ENCODE measurements at regions not wholly inside any gene's neighbourhood (a gene's known extent, or its start where the extent isn't known, plus 50 kb on each side); places are given as distances from the start of the nearest gene placed in this dataset.
"Not testable (repeated sequence)": the region's sequence is repeated elsewhere in the genome, so short reads cannot be mapped to it uniquely, and the experiment has no call there.

GRCh38 chr22:15772337-15772736 is 82.5 kb downstream of the POTEH start:
- H3K9me3 ChIP-seq; H3K27me3 ChIP-seq; H3K4me3 ChIP-seq; DNase-seq; H3K36me3 ChIP-seq (ENCODE audit: low read depth, missing control alignments); H3K4me1 ChIP-seq; intact Hi-C loops (cut with DNase I; ENCODE audit: low total_unique reads): not testable (repeated sequence)
- H3K27ac ChIP-seq, result peak overlapping the region in 1 of 2 donors; percentile 53
- WGBS, 2 donors, result 53 to 69% methylated on average over 2 to 3 of the region's 3 CpGs

- H3K27ac ChIP-seq; DNase-seq; H3K9me3 ChIP-seq; intact Hi-C loops (cut with DNase I; ENCODE audit: low total_unique reads); H3K4me1 ChIP-seq; H3K36me3 ChIP-seq (ENCODE audit: low read depth, missing control alignments); H3K27me3 ChIP-seq; H3K4me3 ChIP-seq: not testable (repeated sequence)
- 54% methylated on average over 4 of the region's 7 CpGs; no CpG with 5 or more reads in 1 of the 2 donors for whole genome bisulfite sequencing, 2 donors
These were observed 85.3 kb downstream of the POTEH start for GRCh38 chr22:15775118-15775517.

GRCh38 chr22:15775670-15776669 is 86.1 kb downstream of the POTEH start:
- H3K4me3 ChIP-seq; H3K27me3 ChIP-seq; H3K27ac ChIP-seq; H3K36me3 ChIP-seq (ENCODE audit: low read depth, missing control alignments); intact Hi-C loops (cut with DNase I; ENCODE audit: low total_unique reads); H3K9me3 ChIP-seq; H3K4me1 ChIP-seq: not testable (repeated sequence)
- peak; percentile 14 for DNase-seq
- WGBS, 2 donors, result 57 to 75% methylated on average over 8 to 14 of the region's 43 CpGs

- H3K4me1 ChIP-seq; H3K9me3 ChIP-seq; H3K27me3 ChIP-seq; DNase-seq; H3K36me3 ChIP-seq (ENCODE audit: low read depth, missing control alignments); H3K27ac ChIP-seq; intact Hi-C loops (cut with DNase I; ENCODE audit: low total_unique reads); H3K4me3 ChIP-seq: not testable (repeated sequence)
- 63% methylated on average over 4 of the region's 16 CpGs; no CpG with 5 or more reads in 1 of the 2 donors for WGBS, 2 donors
These were observed 86.9 kb downstream of the POTEH start for GRCh38 chr22:15776727-15777126.

- DNase-seq; H3K4me3 ChIP-seq; H3K4me1 ChIP-seq; H3K27me3 ChIP-seq; H3K9me3 ChIP-seq; intact Hi-C loops (cut with DNase I; ENCODE audit: low total_unique reads); H3K27ac ChIP-seq; H3K36me3 ChIP-seq (ENCODE audit: low read depth, missing control alignments): not testable (repeated sequence)
- no CpG with 5 or more reads among the region's 24 CpGs for WGBS, 2 donors
These were observed 87.3 kb downstream of the POTEH start for GRCh38 chr22:15777150-15777549.

GRCh38 chr22:15777557-15777956 is 87.7 kb downstream of the POTEH start:
- H3K4me3 ChIP-seq; H3K36me3 ChIP-seq (ENCODE audit: low read depth, missing control alignments); H3K27ac ChIP-seq; H3K27me3 ChIP-seq; DNase-seq; H3K4me1 ChIP-seq; H3K9me3 ChIP-seq; intact Hi-C loops (cut with DNase I; ENCODE audit: low total_unique reads): not testable (repeated sequence)
- 25 to 57% methylated on average over 1 of the region's 19 CpGs for WGBS, 2 donors

GRCh38 chr22:15778366-15778765 is 88.5 kb downstream of the POTEH start:
- WGBS, 2 donors, result 30 to 49% methylated on average over 6 of the region's 6 CpGs
- H3K4me3 ChIP-seq; H3K36me3 ChIP-seq (ENCODE audit: low read depth, missing control alignments); H3K9me3 ChIP-seq; H3K4me1 ChIP-seq; intact Hi-C loops (cut with DNase I; ENCODE audit: low total_unique reads); H3K27ac ChIP-seq; H3K27me3 ChIP-seq: not testable (repeated sequence)
- DNase-seq, result peak; percentile 18

GRCh38 chr22:15781652-15782051 is 91.8 kb downstream of the POTEH start:
- H3K4me1 ChIP-seq; H3K27ac ChIP-seq; H3K36me3 ChIP-seq (ENCODE audit: low read depth, missing control alignments); H3K4me3 ChIP-seq; H3K27me3 ChIP-seq; H3K9me3 ChIP-seq; DNase-seq; intact Hi-C loops (cut with DNase I; ENCODE audit: low total_unique reads): not testable (repeated sequence)
- 45 to 67% methylated on average over 1 of the region's 1 CpG for WGBS, 2 donors

GRCh38 chr22:15782933-15783332 is 93.1 kb downstream of the POTEH start:
- 80% methylated on average over 1 of the region's 2 CpGs; no CpG with 5 or more reads in 1 of the 2 donors for WGBS, 2 donors
- H3K9me3 ChIP-seq; intact Hi-C loops (cut with DNase I; ENCODE audit: low total_unique reads); DNase-seq; H3K27ac ChIP-seq; H3K4me3 ChIP-seq; H3K36me3 ChIP-seq (ENCODE audit: low read depth, missing control alignments); H3K27me3 ChIP-seq; H3K4me1 ChIP-seq: not testable (repeated sequence)

GRCh38 chr22:15784383-15785085 is 94.7 kb downstream of the POTEH start:
- H3K27ac ChIP-seq; H3K27me3 ChIP-seq; H3K36me3 ChIP-seq (ENCODE audit: low read depth, missing control alignments); DNase-seq; H3K4me1 ChIP-seq; H3K9me3 ChIP-seq; H3K4me3 ChIP-seq; intact Hi-C loops (cut with DNase I; ENCODE audit: low total_unique reads): not testable (repeated sequence)
- no CpG with 5 or more reads among the region's 34 CpGs for WGBS, 2 donors

- H3K9me3 ChIP-seq; H3K27me3 ChIP-seq; intact Hi-C loops (cut with DNase I; ENCODE audit: low total_unique reads); DNase-seq; H3K4me3 ChIP-seq; H3K36me3 ChIP-seq (ENCODE audit: low read depth, missing control alignments); H3K27ac ChIP-seq; H3K4me1 ChIP-seq: not testable (repeated sequence)
- 38 to 46% methylated on average over 3 to 4 of the region's 4 CpGs for WGBS, 2 donors
These were observed 97.3 kb downstream of the POTEH start for GRCh38 chr22:15786942-15787733.
